GM19035 (cell line): ENCODE measurements at regions not wholly inside any gene's neighbourhood (a gene's known extent, or its start where the extent isn't known, plus 50 kb on each side); places are given as distances from the start of the nearest gene placed in this dataset.
A peak's percentile ranks its signal among the peaks of the same experiment; 100 is the strongest.
"Not testable (repeated sequence)": the region's sequence is repeated elsewhere in the genome, so short reads cannot be mapped to it uniquely, and the experiment has no call there.

Source experiments
- ATAC-seq: cut with Tn5 transposase; IDR thresholded peaks from one replicate; pipeline ENCODE4 v1.9.1; 2021; ENCODE audit not compliant: unreplicated experiment

DNA sequence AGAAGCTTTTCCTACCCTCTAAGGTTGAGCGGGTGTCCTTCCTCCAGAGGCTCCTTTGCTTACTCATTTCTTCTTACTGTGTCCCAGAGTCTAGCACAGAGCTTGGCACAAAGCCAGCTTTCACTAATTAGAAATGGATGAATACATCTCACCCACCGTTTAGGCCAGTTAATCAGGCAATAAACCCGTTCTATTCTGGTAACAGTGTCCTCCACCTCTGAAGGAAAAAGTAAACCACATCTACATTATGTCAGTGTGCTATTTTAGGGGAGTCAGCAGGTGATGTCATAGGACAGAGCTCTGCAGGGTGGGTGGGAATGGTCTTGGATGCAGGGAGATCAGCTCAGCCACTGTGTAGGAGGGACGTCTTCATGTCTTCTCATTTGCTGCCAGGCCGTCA lies 109.2 kb downstream of the OSTF1 start:
- ATAC-seq = no peak

DNA sequence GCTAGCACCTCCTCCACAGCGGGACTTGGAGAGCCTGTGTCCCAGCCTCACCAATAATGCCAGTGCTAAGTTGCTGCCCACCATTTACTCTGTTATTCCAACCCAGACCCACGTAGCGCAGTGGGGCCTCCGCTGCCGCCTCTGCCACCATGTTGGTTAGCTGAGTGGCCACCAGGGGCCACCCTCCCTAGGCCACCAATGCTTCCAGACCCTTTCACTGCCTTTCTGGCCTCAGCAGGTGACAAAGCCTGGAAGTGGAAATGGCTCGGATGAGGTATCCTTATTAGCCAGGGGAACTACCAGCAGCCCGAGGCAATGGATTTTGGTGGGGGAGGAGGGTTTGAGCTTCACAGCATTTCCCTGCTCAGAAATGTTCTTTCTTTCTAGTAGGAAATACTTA lies 110.1 kb downstream of the OSTF1 start:
- ATAC-seq = no peak

DNA sequence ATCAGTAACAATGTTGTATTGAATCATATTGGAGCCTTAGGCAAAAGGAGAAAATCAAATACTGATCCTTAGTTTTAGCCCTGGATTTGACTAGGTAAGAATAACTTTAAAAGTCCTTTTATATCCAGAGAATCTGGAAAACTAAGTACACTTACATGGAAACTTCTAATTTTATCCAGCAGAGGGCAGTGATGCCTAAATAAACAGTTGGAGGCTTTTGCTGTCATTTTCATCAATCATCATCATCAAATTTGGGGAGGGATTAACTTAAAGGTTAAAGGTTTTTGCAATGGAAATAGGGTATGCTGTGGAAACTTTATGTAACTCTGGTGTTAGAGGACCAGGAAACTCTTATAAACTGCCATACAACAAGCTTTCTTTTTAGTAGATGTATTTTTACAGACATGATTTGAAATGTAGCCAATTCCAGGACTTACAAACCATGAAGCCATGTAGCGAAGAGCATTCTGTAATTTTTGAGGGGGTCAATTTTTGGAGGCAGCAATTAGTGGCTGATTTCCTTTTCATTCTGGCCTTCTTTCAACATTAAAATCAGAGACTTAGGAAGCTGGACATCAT lies 112.7 kb downstream of the OSTF1 start:
- peak; percentile 67 for ATAC-seq

DNA sequence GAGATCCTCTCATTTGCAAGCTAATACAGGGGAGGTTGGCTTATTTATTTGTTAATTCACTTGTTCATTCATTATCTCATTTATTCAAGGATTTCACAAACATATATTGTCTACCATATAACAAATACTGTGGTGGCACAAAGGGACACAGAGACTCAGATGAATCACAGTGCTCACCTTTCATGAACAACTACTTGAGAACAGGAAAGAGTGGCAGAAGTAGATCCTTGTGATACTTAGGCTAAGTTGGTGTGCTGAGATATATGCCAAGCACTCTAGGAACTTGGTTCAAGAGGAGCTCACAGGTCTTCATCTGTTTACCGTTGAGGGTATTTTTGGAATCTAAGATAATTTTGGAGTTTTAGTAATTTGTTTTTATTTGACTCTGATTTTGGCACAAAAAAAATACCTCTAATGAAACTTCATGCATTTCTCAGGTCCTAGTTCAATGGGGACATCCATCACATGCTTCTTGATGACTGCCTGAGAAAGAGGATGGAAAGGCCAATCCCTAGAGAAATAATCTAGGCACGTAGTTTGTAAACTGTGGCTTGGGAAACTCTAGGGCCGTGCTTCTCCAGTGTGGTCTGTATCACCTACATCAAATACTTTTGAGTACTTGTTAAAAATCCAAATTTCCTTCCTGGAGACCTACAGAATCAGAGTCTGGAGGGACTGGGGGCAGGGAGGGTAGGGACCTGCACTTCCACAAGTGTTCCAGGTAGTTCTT lies 113.3 kb downstream of the OSTF1 start:
- ATAC-seq = no peak

DNA sequence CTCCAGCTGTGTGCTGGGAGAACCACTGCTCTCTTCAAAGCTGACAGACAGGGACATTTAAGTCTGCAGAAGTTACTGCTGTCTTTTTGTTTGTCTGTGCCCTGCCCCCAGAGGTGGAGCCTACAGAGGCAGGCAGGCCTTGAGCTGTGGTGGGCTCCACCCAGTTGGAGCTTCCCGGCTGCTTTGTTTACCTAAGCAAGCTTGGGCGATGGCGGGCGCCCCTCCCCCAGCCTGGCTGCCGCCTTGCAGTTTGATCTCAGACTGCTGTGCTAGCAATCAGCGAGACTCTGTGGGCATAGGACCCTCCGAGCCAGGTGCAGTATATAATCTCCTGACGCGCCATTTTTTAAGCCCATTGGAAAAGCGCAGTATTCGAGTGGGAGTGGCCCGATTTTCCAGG lies 119.7 kb downstream of the OSTF1 start:
- not testable (repeated sequence) for ATAC-seq

DNA sequence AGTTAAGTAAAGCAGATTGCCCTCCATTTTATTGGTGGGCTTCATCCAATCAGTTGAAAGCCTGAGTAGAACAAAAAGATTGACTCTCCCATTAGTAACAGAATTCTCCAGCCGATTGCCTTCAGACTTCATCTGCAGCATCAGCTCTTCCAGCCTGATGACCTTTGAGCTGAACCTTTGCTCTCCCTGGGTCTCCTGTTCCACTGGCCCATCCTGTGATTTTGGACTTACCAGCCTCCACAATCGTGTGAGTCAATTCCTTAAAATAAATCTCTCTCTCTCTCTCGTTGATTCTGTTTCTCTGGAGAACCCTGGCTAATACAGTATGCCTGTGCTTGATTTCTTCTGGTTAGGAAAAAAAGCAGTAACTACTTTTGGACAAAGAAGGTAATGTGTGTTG lies 121.9 kb downstream of the OSTF1 start:
- no peak for ATAC-seq

DNA sequence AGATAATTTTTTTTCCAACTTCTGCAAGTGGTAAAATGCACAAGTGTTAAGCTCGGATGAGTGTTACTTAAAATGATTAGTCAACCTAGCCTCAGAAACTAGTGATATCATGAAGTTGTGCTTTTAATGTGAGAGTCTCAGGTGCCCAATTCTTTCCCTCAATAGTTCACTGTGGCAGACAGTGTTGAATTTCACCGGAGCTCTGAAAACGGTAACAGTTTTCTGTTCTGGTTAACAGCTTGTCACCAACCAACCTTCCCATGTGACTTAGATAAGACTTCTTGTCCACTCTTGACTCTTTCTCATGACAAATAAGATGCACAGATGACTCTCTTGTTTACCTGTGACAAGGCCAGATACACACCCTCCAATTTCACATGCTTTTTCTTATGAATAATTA lies 125.5 kb downstream of the OSTF1 start:
- no peak for ATAC-seq

DNA sequence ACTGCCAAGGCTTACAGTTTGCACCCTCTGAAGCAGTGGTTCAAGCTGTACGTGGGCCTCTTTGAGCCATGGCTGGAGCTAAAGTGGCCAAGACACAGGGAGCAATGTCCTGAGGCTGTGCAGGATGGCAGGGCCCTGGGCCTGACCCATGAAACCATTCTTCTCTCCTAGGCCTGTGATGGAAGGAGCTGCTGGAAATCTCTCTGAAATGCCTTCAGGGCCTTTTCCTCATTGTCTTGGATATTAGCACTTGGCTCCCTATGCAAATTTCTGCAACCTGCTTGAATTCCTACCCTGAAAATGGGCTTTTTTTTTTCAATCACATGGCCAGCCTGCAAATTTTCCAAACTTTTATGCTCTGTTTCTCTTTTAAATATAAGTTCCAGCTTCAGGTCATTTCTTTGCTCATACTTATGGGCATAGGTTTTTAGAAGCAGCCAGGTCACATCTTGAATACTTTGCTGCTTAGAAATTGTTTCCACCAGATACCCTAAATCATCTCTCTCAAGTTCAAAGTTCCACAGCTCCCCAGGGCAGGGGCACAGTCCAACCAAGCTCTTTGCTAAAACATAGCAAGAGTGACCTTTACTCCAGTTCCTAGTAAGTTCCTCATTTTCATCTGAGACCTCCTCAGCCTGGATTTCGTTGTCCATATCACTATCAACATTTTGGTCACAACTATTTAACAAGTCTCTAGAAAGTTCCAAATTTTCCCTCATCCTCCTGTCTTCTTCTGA lies 138.3 kb downstream of the OSTF1 start:
- ATAC-seq = no peak

DNA sequence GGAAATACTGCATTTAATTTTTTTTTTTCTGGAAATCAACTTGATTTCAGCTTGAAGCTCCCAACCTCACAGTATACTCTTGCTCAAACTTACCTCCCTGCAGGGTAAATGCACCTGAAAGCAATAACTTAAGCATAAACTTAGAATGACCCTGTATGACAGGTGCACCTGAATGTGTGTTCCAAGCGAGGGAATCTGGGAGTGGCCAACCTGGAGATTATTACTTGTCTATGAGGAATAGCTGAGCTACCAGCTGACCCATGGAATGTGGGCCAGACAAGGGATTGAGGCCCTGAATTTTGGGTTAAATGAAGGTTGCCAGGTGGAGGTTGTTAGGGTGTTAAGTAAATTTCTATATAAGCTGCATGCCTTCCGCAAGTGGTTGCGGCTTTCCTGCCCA lies 140.6 kb downstream of the OSTF1 start:
- no peak for ATAC-seq

DNA sequence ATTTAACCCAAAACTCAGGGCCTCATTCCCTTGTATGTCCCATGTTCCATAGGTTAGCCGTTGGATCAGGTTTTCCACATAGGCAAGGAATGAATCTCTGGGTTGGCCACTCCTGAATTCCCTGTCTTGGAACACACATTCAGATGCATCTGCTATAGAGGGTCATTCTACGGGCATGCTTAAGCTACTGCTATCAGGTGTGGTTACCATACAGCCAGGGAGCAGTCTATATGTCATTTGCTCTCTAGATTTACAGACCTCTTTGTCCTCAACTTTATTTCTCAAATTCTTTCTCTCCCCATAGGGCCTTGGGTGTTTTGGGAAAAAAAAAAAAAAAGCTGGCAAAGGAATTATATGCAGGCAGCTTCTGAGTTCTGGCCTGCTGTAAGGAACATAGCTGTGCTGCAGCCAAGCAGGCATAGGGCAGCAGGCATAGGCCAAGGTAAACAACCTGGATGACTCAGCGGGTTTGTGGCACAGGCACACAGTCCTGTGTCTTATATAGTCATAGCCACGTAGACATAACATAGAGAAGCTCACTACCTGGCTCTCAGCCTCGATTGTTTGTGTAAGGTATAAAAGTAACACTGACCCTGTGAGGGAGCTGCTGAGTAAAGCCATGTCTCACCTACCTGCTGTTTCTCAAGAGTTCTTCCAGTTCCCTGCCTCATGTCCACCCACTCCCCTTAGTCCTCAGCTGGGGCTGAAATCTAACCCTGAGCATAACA lies 141.5 kb downstream of the OSTF1 start:
- no peak for ATAC-seq

DNA sequence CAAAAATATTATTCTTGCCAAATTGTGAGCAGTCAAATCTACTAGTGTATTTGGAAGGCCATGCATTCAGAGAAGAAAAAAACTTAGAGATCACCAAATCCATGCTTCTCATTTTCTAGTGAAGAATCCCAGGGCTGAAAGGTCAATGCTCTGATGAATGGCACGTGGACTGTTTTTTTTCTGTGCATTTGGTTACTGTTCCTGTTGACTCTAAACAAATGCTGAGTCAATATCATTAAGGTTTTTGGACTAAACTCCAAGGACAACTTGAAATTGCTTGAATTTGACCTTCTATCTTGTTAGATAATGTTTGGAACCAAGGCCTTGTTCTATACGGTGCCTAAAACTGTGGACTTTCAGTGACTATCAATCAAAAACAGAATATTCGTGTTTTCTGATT lies 142.2 kb downstream of the OSTF1 start:
- ATAC-seq = no peak

DNA sequence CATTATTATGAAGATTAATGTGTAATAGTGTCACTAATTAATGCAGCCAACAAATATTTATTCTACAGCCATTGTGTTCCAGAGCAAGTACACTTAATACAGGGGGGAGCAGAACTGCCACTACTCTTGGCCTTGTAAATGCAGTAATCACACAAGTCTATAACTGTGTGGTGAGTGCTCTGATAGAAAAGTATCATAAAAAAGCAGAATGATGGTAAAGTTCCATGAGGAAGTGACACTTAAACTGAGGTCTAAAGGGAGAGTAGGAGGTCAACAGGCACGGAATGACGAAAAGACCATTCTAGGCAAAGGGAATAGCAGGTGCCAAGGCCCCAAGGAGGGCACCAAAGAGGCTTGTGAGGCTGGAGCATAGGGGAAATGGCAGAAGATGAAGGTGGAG lies 142.9 kb downstream of the OSTF1 start:
- no peak for ATAC-seq

DNA sequence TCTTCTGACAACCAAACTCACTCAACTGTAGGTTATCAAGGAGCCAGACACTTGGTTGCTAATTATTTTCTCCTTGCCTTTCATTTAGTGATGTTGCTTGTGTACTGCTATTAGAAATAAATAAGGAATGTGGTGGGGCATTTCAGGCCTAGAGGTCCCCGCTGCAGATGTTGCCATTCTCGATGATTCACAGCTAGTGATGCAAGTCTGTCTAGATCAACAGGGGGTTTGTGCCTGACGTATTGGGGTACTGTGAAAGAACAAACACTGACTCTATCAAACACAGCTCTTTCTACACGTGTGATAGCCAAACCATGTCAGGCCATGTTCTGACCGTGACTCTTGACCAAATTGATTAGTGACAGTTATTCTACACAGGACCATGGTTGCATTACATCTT lies 144.7 kb downstream of the OSTF1 start:
- ATAC-seq = no peak

DNA sequence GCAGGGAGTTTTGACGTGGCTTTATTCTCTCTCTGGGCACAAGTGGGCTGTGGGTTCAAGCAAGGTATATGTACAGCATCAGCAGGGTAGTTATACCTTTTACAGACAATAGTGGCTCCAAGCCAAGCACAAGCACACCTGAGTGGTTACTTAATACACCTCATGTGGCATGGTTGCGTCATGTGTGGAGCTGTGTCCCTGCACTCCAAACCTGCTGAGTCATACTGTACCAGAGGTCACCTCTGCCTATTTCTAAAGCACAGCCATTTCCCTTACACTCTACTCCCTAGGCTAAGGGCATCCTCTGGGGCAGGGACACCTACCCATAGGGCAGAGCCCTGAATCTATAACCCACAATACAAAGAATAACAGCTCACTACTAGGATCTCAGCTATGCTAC lies 147.3 kb downstream of the OSTF1 start:
- ATAC-seq = no peak

DNA sequence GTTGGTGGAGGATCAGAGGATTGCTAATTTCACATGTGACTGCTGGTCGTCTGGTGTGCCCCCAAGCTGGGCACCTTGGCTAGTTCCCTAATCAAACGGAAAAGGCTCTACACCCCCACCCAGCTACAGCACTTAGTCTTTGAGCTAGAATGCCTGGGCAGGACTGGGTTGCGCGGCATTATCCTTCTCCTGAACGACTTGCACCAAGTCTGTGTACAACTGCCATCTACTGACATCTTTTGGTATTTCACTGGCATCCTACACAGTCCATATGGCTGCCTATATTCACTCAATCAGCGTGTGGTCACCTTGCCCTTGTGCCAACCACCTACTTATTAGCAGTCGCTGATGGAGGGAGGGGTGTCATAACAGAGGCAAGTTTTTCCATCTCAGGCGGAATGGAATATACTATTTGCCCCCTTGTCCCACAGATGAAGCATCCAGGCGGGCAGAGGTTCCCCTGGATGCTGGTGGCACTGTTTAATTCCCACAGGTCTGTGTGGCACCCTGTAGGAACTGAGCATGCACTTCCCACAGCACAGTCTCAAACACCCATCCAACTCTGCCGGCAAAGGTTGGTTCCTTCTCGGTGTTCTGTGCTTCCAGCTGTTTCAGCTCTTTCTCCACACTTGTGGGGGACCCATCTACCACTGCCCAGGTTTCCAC lies 150.1 kb downstream of the OSTF1 start:
- ATAC-seq = peak; percentile 96

DNA sequence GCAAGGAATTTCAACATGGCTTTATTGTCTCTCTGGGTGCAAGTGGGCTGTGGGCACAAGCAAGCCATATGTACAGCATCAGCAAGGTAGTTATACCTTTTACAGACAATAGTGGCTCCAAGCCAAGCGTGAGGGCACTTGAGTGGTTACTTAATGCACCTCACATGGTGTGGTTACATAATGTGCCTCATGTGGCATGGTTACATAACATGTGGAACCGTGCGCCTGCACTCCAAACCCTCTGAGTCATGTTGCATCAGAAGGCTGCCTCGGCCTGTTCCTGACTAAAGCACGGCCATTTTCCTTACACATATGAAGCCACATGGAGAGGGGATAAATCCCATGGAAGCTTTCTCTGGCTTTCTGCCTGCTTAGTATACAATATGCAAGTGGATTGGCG lies 150.9 kb downstream of the OSTF1 start:
- ATAC-seq = no peak

DNA sequence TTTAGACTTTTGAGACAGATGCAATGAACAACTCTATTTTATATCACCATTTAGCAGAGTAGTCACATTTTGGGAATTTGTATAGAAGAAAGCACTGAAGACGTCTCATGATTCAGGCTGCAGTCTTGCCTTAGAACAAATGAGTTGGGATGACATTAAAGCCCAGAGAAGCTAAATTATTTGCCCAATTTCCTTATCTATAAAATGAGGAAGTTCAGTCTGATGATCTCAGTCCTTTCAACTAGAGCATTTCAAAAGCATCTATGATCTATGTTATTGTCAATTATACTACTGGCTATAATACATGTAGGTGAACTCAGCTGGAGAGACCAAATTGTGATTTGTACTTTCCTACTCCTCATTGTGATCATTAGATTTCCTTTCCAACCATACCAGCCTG lies 154.1 kb downstream of the OSTF1 start:
- ATAC-seq = no peak

DNA sequence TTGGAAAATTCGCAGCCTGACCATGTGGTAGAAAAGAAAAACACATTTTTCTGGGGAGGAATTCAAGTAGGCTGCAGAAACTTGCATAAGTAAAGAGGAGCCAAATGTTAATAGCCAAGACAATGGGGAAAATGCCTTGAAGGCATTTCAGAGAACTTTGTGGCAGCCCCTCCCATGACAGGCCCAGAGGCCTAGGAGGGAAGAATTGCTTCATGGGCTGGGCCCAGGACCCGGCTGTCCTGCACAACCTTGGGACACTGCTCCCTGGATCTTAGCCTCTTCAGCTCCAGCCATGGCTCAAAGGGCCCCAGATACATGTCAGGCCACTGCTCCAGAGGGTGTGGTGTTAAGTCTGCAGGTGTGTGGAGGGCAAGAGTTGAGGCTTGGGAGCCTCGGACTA lies 158.6 kb downstream of the OSTF1 start:
- ATAC-seq = no peak

DNA sequence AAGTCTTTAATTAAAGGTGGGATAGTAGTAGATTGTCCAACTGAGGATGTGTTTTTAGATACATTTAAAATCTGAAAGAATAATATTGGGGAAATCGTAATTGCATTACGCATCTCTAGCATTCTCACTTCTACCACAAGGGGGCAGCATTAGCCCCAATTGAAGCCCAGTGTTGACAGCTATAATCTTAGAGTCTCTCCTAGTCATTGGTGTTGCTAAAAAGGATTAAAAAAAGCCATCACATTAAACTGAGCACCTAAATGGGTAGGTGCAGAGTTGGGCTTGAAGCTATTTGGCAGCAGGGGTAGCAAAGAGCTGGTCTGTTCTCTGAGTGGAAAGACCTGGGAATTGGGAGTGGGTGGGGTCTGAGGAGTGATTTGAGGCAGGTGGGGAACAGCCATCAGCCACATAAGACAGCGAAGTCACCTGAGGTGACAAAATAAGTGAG lies 177.2 kb downstream of the OSTF1 start:
- ATAC-seq = peak; percentile 73

DNA sequence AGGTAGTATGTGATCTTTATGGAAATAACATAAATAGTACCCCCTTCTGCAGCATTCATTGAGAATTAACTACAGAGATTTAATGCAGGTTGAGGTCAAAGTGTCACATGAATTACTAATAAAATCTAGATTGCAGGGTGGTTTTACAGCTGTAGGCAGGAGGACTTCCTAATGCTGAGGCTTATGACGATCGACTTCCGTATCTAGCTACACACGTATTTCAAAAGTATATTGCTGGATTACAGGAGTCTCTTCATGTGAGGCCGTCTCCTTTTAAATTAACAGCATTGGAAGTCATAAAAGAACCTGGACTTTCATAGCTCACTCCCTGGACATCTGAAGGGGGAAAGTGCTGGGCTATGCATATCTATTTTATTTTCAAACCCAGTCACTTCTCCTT lies 180.9 kb downstream of the OSTF1 start:
- no peak for ATAC-seq

DNA sequence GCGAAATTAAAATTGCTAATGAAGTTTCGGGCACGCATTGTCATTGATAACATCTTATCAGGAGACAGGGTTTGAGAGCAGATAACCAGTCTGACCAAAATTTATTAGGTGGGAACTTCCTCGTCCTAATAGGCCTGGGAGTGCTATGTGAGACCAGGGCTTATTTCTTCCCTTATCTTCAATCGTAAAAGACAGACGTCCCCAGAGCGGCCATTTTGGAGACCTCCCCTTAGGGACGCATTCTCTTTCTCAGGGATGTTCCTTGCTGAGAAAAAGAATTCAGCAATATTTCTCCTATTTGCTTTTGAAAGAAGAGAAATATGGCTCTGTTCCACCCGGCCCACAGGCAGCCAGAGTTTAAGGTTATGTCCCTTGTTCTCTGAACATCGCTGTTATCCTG lies 184.7 kb downstream of the OSTF1 start:
- not testable (repeated sequence) for ATAC-seq
